ENCODE measurements at regions not wholly inside any gene's neighbourhood (a gene's known extent, or its start where the extent isn't known, plus 50 kb on each side); places are given as distances from the start of the nearest gene placed in this dataset.

- DNase-seq (ENCODE audit: low read depth, low spot score) (no peak), ATAC-seq (no peak), FAIRE-seq (no peak)
- RAD21 ChIA-PET (ENCODE audit: unreplicated experiment): no interaction called here
- Histone ChIP-seq H3K4me2 (ENCODE audit: control insufficient read depth, insufficient read depth) (no peak overlapping the region), H4K20me1 (ENCODE audit: control insufficient read depth, insufficient read depth) (no peaks in the 10 kb centered on the region), H3K36me3 (ENCODE audit: control insufficient read depth in 2 of 2, insufficient read depth in 2 of 2, low read length in 1 of 2) (no peaks in the 10 kb centered on the region), H3K4me3 (no peak overlapping the region), H3K27me3 (replicated peaks in 1 of 2; ENCODE audit: control insufficient read depth in 2 of 2, insufficient read depth in 2 of 2, low read length in 1 of 2) (no peaks in the 10 kb centered on the region), H3K9me3 (replicated peaks; ENCODE audit: control insufficient read depth, insufficient read depth, low read length) (no peaks in the 10 kb centered on the region), H3K27ac (ENCODE audit: control insufficient read depth, insufficient read depth) (no peak overlapping the region), H3K9ac (ENCODE audit: control insufficient read depth, insufficient read depth, low read length) (no peak overlapping the region), H3K4me1 (ENCODE audit: control insufficient read depth, insufficient read depth, low read length) (no peaks in the 10 kb centered on the region), H2AFZ (ENCODE audit: control insufficient read depth, low read depth, low read length) (no peak overlapping the region), H3K79me2 (ENCODE audit: control insufficient read depth, insufficient read depth, low read length) (no peaks in the 10 kb centered on the region)
- SMC1A ChIA-PET (ENCODE audit: uncharacterized antibody, unreplicated experiment): no interaction called here
- no TSS peak for BruUV-seq (replicated peaks)
- intact Hi-C loops (cut with micrococcal nuclease; ENCODE audit: unreplicated experiment): no loop called here
- POLR2A ChIA-PET: no interaction called here
- WGBS (ENCODE audit: insufficient coverage, insufficient replicate concordance, low lambda C conversion rate, missing lambda C conversion rate): 56% methylated on average over 39 of the region's 39 CpGs
- CTCF ChIA-PET: interaction anchor here (0.6 kb wide), 1 partner anchor 10 kb away, joined by 3 read pairs; no protein-coding TSS in a partner anchor
- in situ Hi-C loops (cut with MboI): no loop called here
- TF ChIP-seq, protein P1, sequence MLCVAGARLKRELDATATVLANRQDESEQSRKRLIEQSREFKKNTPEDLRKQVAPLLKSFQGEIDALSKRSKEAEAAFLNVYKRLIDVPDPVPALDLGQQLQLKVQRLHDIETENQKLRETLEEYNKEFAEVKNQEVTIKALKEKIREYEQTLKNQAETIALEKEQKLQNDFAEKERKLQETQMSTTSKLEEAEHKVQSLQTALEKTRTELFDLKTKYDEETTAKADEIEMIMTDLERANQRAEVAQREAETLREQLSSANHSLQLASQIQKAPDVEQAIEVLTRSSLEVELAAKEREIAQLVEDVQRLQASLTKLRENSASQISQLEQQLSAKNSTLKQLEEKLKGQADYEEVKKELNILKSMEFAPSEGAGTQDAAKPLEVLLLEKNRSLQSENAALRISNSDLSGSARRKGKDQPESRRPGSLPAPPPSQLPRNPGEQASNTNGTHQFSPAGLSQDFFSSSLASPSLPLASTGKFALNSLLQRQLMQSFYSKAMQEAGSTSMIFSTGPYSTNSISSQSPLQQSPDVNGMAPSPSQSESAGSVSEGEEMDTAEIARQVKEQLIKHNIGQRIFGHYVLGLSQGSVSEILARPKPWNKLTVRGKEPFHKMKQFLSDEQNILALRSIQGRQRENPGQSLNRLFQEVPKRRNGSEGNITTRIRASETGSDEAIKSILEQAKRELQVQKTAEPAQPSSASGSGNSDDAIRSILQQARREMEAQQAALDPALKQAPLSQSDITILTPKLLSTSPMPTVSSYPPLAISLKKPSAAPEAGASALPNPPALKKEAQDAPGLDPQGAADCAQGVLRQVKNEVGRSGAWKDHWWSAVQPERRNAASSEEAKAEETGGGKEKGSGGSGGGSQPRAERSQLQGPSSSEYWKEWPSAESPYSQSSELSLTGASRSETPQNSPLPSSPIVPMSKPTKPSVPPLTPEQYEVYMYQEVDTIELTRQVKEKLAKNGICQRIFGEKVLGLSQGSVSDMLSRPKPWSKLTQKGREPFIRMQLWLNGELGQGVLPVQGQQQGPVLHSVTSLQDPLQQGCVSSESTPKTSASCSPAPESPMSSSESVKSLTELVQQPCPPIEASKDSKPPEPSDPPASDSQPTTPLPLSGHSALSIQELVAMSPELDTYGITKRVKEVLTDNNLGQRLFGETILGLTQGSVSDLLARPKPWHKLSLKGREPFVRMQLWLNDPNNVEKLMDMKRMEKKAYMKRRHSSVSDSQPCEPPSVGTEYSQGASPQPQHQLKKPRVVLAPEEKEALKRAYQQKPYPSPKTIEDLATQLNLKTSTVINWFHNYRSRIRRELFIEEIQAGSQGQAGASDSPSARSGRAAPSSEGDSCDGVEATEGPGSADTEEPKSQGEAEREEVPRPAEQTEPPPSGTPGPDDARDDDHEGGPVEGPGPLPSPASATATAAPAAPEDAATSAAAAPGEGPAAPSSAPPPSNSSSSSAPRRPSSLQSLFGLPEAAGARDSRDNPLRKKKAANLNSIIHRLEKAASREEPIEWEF (IDR thresholded peaks at IDR 0.05; ENCODE audit: insufficient replicate concordance, low read depth, low read length): no peak
- TF ChIP-seq, protein P2, sequence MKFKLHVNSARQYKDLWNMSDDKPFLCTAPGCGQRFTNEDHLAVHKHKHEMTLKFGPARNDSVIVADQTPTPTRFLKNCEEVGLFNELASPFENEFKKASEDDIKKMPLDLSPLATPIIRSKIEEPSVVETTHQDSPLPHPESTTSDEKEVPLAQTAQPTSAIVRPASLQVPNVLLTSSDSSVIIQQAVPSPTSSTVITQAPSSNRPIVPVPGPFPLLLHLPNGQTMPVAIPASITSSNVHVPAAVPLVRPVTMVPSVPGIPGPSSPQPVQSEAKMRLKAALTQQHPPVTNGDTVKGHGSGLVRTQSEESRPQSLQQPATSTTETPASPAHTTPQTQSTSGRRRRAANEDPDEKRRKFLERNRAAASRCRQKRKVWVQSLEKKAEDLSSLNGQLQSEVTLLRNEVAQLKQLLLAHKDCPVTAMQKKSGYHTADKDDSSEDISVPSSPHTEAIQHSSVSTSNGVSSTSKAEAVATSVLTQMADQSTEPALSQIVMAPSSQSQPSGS (IDR thresholded peaks at IDR 0.05; ENCODE audit: low read length): no peak
- TF ChIP-seq USF1 (IDR thresholded peaks at IDR 0.05; ENCODE audit: borderline replicate concordance, extremely low read length, insufficient read depth, low read depth, low read length) (no peak), FOXK2 (IDR thresholded peaks at IDR 0.05) (no peak), NFXL1 (IDR thresholded peaks at IDR 0.05; ENCODE audit: borderline replicate concordance) (no peak), POLR2A (IDR thresholded peaks at IDR 0.05; ENCODE audit: low read depth, low read length) (no peak), DPF2 (IDR thresholded peaks at IDR 0.05) (no peak), HCFC1 (IDR thresholded peaks at IDR 0.05; ENCODE audit: low read length) (no peak), IRF5 (IDR thresholded peaks at IDR 0.05; ENCODE audit: borderline replicate concordance) (no peak), PKNOX1 (IDR thresholded peaks at IDR 0.05) (no peak), STAT1 (conservative IDR thresholded peaks at IDR 0.05) (no peak)
- TF ChIP-seq, protein P3, sequence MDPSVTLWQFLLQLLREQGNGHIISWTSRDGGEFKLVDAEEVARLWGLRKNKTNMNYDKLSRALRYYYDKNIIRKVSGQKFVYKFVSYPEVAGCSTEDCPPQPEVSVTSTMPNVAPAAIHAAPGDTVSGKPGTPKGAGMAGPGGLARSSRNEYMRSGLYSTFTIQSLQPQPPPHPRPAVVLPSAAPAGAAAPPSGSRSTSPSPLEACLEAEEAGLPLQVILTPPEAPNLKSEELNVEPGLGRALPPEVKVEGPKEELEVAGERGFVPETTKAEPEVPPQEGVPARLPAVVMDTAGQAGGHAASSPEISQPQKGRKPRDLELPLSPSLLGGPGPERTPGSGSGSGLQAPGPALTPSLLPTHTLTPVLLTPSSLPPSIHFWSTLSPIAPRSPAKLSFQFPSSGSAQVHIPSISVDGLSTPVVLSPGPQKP (IDR thresholded peaks at IDR 0.05; ENCODE audit: low read depth, low read length): no peak
Measured at GRCh38 chr16:87140211-87141200, 176.7 kb downstream of the C16orf95 start.
